Cardiac fibroblast (primary cell): ENCODE measurements at regions not wholly inside any gene's neighbourhood (a gene's known extent, or its start where the extent isn't known, plus 50 kb on each side); places are given as distances from the start of the nearest gene placed in this dataset.

Experiments
- DNase-seq, 2 donors: peaks; one replicate each; pipeline versions ENCODE4 v3.0.0 to v3.0.0-alpha.2; 2010; ENCODE audit warnings: low read depth in 2 of 2
- H3K4me3 ChIP-seq, 2 donors: replicated peaks in 1 of 2; 1 replicate in 1 of 2; 2 replicates in 1 of 2; pipeline ENCODE4 v1.5.1; 2011; ENCODE audit warnings: low read depth in 2 of 2, low read length in 2 of 2, mild to moderate bottlenecking in 2 of 2, moderate library complexity in 1 of 2
- CTCF ChIP-seq: IDR thresholded peaks from one replicate; pipeline ENCODE4 v1.5.1; 2011; ENCODE audit warnings: low read depth, mild to moderate bottlenecking, low read length, inconsistent platforms

- peak in 1 of 2 donors; percentile 1 for DNase-seq
- H3K4me3 ChIP-seq, result no peak overlapping the region
- TF ChIP-seq CTCF, result no peak
Observed at GRCh38 chr3:144942093-144942837, 970.6 kb downstream of the DIPK2A start.

- no peak overlapping the region for H3K4me3 ChIP-seq
- TF ChIP-seq CTCF, result no peak
- DNase-seq, result no peak
Observed at GRCh38 chr3:144942838-144943197, 971.2 kb downstream of the DIPK2A start.

- DNase-seq, result no peak
- H3K4me3 ChIP-seq, result no peak overlapping the region
- TF ChIP-seq CTCF, result no peak
Observed at GRCh38 chr3:144947895-144948294, 976.3 kb downstream of the DIPK2A start.

- no peak for TF ChIP-seq CTCF
- no peak overlapping the region for H3K4me3 ChIP-seq
- DNase-seq, result no peak
Observed at GRCh38 chr3:144948711-144949110, 977.1 kb downstream of the DIPK2A start.

- no peak for DNase-seq
- TF ChIP-seq CTCF, result no peak
Observed at GRCh38 chr3:144953959-144954358, 982.3 kb downstream of the DIPK2A start.

GRCh38 chr3:144957398-144958101, 985.9 kb downstream of the DIPK2A start:
- no peak overlapping the region for H3K4me3 ChIP-seq
- TF ChIP-seq CTCF, result no peak
- DNase-seq, result no peak

More at GRCh38 chr3:144953959-144954358, 982.3 kb downstream of the DIPK2A start:
- H3K4me3 ChIP-seq, result no peak overlapping the region
